ENCODE measurements at regions not wholly inside any gene's neighbourhood (a gene's known extent, or its start where the extent isn't known, plus 50 kb on each side); places are given as distances from the start of the nearest gene placed in this dataset.
"Not testable (repeated sequence)": the region's sequence is repeated elsewhere in the genome, so short reads cannot be mapped to it uniquely, and the experiment has no call there.

DNA sequence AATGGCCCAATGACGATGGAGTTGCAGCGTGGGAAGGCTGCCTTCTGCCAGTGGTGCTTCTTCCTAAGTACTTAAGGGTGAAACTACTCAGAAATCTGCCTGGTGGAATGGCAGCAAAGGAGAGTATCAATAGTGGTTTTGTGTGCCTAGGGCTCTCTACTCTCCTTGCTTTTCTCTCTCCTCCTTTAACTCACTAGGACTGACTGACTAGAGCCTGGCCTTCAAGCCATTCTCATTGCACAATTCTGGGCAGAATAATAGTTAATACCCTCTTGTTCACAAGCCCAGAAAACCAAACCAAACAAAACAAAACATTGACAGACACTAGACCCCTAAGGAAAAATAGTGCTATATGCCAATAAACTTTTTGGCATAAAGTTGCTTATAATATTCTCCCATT lies 171.2 kb upstream of the PTGFR start:
- H3K27ac ChIP-seq (ENCODE audit: low read length) = no peak overlapping the region
- no peaks in the 10 kb centered on the region for H3K4me1 ChIP-seq (ENCODE audit: control insufficient read depth, insufficient read depth, low read length)
- H3K4me3 ChIP-seq (ENCODE audit: low read length) = no peak overlapping the region
- no peaks in the 10 kb centered on the region for H3K27me3 ChIP-seq (ENCODE audit: control insufficient read depth, insufficient read depth, low read length)
- no peaks in the 10 kb centered on the region for H3K9me3 ChIP-seq (ENCODE audit: control insufficient read depth, insufficient read depth, low read length)
- H3K36me3 ChIP-seq (ENCODE audit: control insufficient read depth, insufficient read depth, low read length) = no peaks in the 10 kb centered on the region
- no peak for DNase-seq (ENCODE audit: low read depth, low spot score)
- WGBS (ENCODE audit: insufficient coverage, insufficient read length) = no CpG with 5 or more reads among the region's 2 CpGs

DNA sequence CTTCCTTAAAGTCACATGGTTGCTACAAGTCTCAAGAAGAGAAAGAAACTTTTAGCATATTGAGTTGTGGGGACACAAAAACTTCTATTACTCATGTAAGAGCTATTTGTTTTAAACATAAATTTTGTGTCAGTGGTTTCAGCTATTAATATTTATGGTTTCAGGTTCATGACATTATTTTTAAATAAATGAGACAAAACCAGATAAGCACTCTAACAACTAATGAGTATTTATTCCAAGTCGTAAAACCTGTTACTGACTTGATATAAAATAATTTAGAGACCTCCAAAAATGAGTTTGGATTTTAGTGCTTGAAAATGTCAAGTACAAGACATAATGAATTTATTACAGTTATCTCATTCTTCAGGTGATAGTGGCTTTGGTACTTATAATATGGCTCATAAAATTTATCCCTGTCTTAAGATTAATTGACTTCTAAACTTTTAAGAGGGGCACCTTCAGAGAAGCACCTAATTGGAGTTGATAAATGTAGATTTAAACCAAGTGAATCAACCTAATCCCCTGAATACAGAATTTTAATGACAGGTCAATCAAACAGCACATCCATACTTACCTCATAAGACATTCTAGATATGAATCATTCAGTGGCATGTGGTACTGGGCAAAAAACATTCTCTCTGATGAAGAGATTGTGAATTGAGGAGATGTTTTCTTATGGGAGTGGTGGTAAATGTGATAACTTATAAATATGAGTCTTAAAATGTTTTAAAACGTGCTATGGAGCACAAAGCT lies 167.7 kb upstream of the PTGFR start:
- H3K27me3 ChIP-seq (ENCODE audit: control insufficient read depth, insufficient read depth, low read length) = no peaks in the 10 kb centered on the region
- no peaks in the 10 kb centered on the region for H3K9me3 ChIP-seq (ENCODE audit: control insufficient read depth, insufficient read depth, low read length)
- no CpG with 5 or more reads among the region's 2 CpGs for WGBS (ENCODE audit: insufficient coverage, insufficient read length)
- H3K36me3 ChIP-seq (ENCODE audit: control insufficient read depth, insufficient read depth, low read length) = no peaks in the 10 kb centered on the region
- DNase-seq (ENCODE audit: low read depth, low spot score) = no peak
- no peak overlapping the region for H3K4me3 ChIP-seq (ENCODE audit: low read length)
- no peaks in the 10 kb centered on the region for H3K4me1 ChIP-seq (ENCODE audit: control insufficient read depth, insufficient read depth, low read length)
- H3K27ac ChIP-seq (ENCODE audit: low read length) = no peak overlapping the region

DNA sequence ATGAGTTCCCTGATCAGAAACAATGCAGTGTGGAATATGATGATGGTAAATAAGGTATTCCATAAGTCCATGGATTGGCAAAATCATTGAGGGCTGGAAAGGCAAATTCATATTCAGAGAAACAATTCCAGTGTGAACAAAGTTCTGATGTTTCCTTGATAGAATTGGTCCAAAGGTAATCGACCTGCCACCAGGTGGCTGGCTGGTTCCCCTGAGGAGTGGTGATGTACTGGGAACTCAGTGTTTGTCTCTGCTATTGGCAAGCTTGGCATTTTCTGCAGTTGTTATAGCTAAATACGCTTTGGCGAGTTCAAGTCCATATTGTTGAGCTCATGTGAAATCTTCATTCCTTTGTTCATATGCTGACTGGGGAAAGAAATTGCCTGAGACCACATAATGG lies 165.5 kb upstream of the PTGFR start:
- no CpG with 5 or more reads among the region's 3 CpGs for WGBS (ENCODE audit: insufficient coverage, insufficient read length)
- H3K36me3 ChIP-seq (ENCODE audit: control insufficient read depth, insufficient read depth, low read length) = no peaks in the 10 kb centered on the region
- no peak overlapping the region for H3K4me3 ChIP-seq (ENCODE audit: low read length)
- no peak for DNase-seq (ENCODE audit: low read depth, low spot score)
- H3K27me3 ChIP-seq (ENCODE audit: control insufficient read depth, insufficient read depth, low read length) = no peaks in the 10 kb centered on the region
- H3K27ac ChIP-seq (ENCODE audit: low read length) = no peak overlapping the region
- no peaks in the 10 kb centered on the region for H3K9me3 ChIP-seq (ENCODE audit: control insufficient read depth, insufficient read depth, low read length)
- H3K4me1 ChIP-seq (ENCODE audit: control insufficient read depth, insufficient read depth, low read length) = no peaks in the 10 kb centered on the region

DNA sequence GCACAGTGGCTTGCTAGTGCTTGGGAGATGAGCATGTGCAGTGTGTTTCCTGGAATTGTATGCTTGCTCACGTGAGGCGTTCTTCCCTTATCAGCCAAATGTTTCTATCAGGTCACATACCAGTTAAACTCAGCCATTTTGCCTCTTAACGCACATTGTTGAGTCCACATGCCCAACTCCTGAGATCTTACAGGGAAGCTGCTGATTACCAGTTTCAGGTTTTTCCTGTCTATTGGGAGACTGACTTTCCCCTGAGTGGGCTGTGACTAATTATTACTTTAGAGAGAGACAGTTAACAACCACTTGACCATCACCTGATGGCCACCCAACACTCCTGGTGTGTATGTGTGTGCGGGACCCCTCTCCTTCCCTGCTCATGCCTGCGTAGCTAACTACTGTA lies 161.3 kb upstream of the PTGFR start:
- no peak overlapping the region for H3K4me3 ChIP-seq (ENCODE audit: low read length)
- DNase-seq (ENCODE audit: low read depth, low spot score) = no peak
- H3K9me3 ChIP-seq (ENCODE audit: control insufficient read depth, insufficient read depth, low read length) = no peaks in the 10 kb centered on the region
- H3K27me3 ChIP-seq (ENCODE audit: control insufficient read depth, insufficient read depth, low read length) = no peaks in the 10 kb centered on the region
- H3K4me1 ChIP-seq (ENCODE audit: control insufficient read depth, insufficient read depth, low read length) = no peaks in the 10 kb centered on the region
- no peak overlapping the region for H3K27ac ChIP-seq (ENCODE audit: low read length)
- WGBS (ENCODE audit: insufficient coverage, insufficient read length) = no CpG with 5 or more reads among the region's 5 CpGs
- no peaks in the 10 kb centered on the region for H3K36me3 ChIP-seq (ENCODE audit: control insufficient read depth, insufficient read depth, low read length)

DNA sequence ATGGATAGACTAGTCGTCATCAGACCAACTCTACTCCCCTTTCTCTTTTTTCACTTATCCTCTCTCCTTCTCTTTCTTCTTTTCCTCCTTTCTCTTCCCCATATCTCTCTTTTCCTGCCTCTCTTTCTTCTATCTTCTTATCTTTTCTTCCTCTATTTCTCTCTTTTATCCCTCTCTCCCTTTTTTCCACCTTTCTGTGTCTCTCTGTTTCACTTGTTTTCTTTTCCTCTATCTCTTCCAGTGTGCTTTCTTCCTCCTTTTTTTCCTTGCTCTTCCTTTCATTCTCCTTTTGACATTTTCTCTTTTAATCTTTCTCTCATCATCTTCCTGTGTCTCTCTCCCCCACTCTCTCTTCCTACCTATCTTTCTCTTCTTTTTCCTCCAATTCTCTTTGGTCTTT lies 159.0 kb upstream of the PTGFR start:
- H3K4me1 ChIP-seq (ENCODE audit: control insufficient read depth, insufficient read depth, low read length) = no peaks in the 10 kb centered on the region
- WGBS (ENCODE audit: insufficient coverage, insufficient read length) = no CpG with 5 or more reads among the region's 1 CpG
- no peaks in the 10 kb centered on the region for H3K9me3 ChIP-seq (ENCODE audit: control insufficient read depth, insufficient read depth, low read length)
- DNase-seq (ENCODE audit: low read depth, low spot score) = no peak
- no peaks in the 10 kb centered on the region for H3K36me3 ChIP-seq (ENCODE audit: control insufficient read depth, insufficient read depth, low read length)
- H3K4me3 ChIP-seq (ENCODE audit: low read length) = no peak overlapping the region
- no peaks in the 10 kb centered on the region for H3K27me3 ChIP-seq (ENCODE audit: control insufficient read depth, insufficient read depth, low read length)
- no peak overlapping the region for H3K27ac ChIP-seq (ENCODE audit: low read length)

DNA sequence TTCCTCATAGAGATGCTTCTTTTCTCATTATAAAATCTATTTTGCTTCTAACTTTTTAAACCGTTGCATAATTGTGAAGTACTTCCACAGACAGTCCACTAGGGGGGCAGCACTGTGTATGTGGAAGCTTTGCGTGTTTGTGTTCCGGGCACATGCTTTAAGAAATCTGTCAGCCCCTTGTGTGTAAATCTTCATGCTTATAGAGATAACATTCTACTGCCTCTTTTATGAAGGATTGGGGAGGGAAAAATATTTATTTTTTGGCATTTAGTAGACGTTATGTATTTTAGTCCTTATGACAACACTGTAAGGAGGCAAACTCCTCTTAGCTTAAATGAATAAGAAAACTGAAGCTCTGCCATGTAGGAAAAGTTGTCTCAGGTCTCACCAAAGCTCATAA lies 157.3 kb upstream of the PTGFR start:
- no peak overlapping the region for H3K4me3 ChIP-seq (ENCODE audit: low read length)
- no peaks in the 10 kb centered on the region for H3K27me3 ChIP-seq (ENCODE audit: control insufficient read depth, insufficient read depth, low read length)
- H3K4me1 ChIP-seq (ENCODE audit: control insufficient read depth, insufficient read depth, low read length) = no peaks in the 10 kb centered on the region
- H3K36me3 ChIP-seq (ENCODE audit: control insufficient read depth, insufficient read depth, low read length) = no peaks in the 10 kb centered on the region
- H3K9me3 ChIP-seq (ENCODE audit: control insufficient read depth, insufficient read depth, low read length) = no peaks in the 10 kb centered on the region
- no peak overlapping the region for H3K27ac ChIP-seq (ENCODE audit: low read length)
- DNase-seq (ENCODE audit: low read depth, low spot score) = peak; percentile 5
- no CpG with 5 or more reads among the region's 4 CpGs for WGBS (ENCODE audit: insufficient coverage, insufficient read length)

DNA sequence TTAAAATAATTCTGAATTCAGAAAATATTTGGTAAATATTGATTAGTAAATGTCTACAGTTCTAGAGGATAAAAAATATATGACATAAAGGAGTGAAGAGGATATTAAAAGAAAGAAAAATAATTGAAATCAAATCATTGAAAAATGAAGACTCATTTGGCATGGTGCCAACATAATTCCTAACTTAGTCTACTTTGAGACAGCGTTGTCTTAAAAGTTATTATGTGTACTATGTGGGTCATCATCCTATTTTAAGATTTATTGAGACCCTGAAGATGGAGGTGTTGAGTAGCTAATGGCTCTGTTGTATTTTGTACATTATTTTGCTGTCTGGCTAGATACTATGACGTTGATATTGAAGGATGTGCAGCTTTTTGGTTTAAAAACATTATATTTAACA lies 156.7 kb upstream of the PTGFR start:
- DNase-seq (ENCODE audit: low read depth, low spot score) = no peak
- Histone ChIP-seq H3K4me1 (ENCODE audit: control insufficient read depth, insufficient read depth, low read length) (no peaks in the 10 kb centered on the region), H3K36me3 (ENCODE audit: control insufficient read depth, insufficient read depth, low read length) (no peaks in the 10 kb centered on the region), H3K4me3 (ENCODE audit: low read length) (no peak overlapping the region), H3K27me3 (ENCODE audit: control insufficient read depth, insufficient read depth, low read length) (no peaks in the 10 kb centered on the region), H3K9me3 (ENCODE audit: control insufficient read depth, insufficient read depth, low read length) (no peaks in the 10 kb centered on the region), H3K27ac (ENCODE audit: low read length) (no peak overlapping the region)
- no CpG with 5 or more reads among the region's 2 CpGs for WGBS (ENCODE audit: insufficient coverage, insufficient read length)

DNA sequence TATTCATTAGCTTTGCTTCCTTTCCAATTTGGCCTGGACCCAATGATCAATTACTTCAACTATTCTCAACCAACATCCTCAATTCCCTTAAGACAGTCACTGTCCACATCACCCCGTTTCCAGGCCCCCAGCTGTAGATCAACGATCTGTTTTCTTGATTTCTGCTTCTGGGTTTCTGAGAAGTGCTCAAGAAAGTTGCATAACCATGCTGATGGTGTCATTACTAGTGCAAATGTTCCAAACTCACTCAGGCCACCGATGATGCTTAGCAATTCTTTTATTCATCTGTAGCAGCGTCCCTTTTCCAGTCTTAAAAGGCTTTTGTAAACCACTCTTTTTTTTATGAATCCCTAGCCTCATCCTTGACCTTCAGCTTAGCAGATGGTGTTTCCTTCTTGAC lies 155.8 kb upstream of the PTGFR start:
- Histone ChIP-seq H3K36me3 (ENCODE audit: control insufficient read depth, insufficient read depth, low read length) (no peaks in the 10 kb centered on the region), H3K27ac (ENCODE audit: low read length) (no peak overlapping the region), H3K4me3 (ENCODE audit: low read length) (no peak overlapping the region), H3K27me3 (ENCODE audit: control insufficient read depth, insufficient read depth, low read length) (no peaks in the 10 kb centered on the region), H3K9me3 (ENCODE audit: control insufficient read depth, insufficient read depth, low read length) (no peaks in the 10 kb centered on the region), H3K4me1 (ENCODE audit: control insufficient read depth, insufficient read depth, low read length) (no peaks in the 10 kb centered on the region)
- no CpG with 5 or more reads among the region's 4 CpGs for WGBS (ENCODE audit: insufficient coverage, insufficient read length)
- DNase-seq (ENCODE audit: low read depth, low spot score) = no peak

DNA sequence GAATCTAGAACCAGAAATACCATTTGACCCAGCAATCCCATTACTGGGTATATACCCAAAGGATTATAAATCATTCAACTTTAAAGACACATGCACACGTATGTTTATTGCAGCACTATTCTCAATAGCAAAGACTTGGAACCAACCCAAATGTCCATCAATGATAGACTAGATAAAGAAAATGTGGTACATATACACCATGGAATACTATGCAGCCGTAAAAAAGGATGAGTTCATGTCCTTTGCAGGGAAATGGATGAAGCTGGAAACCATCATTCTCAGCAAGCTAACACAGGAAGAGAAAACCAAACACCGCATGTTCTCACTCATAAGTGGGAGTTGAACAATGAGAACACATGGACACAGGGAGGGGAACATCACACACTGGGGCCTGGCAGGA lies 154.0 kb upstream of the PTGFR start:
- not testable (repeated sequence) for H3K27ac ChIP-seq (ENCODE audit: low read length); H3K27me3 ChIP-seq (ENCODE audit: control insufficient read depth, insufficient read depth, low read length); H3K36me3 ChIP-seq (ENCODE audit: control insufficient read depth, insufficient read depth, low read length); H3K4me3 ChIP-seq (ENCODE audit: low read length); DNase-seq (ENCODE audit: low read depth, low spot score); H3K4me1 ChIP-seq (ENCODE audit: control insufficient read depth, insufficient read depth, low read length); H3K9me3 ChIP-seq (ENCODE audit: control insufficient read depth, insufficient read depth, low read length)
- no CpG with 5 or more reads among the region's 3 CpGs for WGBS (ENCODE audit: insufficient coverage, insufficient read length)

DNA sequence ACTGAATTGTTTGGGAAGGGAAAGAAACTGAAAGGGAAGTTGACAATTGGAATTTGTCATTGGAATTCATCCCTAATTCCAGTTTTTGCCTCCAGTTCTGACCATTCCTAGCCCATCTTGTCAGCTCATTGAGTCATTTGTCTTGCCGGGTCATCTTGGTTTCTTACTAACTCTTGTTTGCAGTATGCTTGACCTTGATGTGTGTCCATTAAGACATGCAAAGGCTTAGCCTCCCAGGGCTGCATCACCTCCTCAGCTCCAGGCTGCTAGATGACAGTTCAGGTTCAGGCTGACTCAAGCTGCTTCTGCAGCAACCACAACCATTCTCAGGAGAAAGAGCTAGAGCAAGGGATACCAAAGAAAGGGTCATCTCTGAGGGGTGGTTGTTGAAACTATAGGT lies 151.3 kb upstream of the PTGFR start:
- no peak overlapping the region for H3K27ac ChIP-seq (ENCODE audit: low read length)
- DNase-seq (ENCODE audit: low read depth, low spot score) = no peak

DNA sequence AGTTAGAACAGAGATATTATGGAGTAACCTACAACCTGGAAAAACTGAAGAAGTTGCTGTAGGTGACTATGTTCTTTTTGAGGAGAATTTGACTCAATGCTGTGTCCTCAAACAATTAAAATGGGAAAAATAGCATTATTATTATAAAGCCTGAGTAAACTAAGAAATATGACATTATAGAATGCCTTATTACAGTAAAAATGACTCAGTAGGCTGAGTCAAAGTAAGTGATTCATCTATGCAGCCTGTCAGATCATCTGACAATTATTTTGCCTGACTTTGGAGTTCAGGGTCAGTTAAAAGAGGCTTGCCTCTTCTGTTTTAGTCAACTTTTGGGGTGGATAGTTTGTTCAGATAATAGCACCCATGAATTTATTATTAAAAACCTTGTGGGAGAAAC lies 150.8 kb upstream of the PTGFR start:
- H3K4me3 ChIP-seq (ENCODE audit: low read length) = no peak overlapping the region
- no peaks in the 10 kb centered on the region for H3K9me3 ChIP-seq (ENCODE audit: control insufficient read depth, insufficient read depth, low read length)
- no peaks in the 10 kb centered on the region for H3K36me3 ChIP-seq (ENCODE audit: control insufficient read depth, insufficient read depth, low read length)
- no peak for DNase-seq (ENCODE audit: low read depth, low spot score)
- H3K4me1 ChIP-seq (ENCODE audit: control insufficient read depth, insufficient read depth, low read length) = no peaks in the 10 kb centered on the region
- no peak overlapping the region for H3K27ac ChIP-seq (ENCODE audit: low read length)
- no peaks in the 10 kb centered on the region for H3K27me3 ChIP-seq (ENCODE audit: control insufficient read depth, insufficient read depth, low read length)

More for the DNA sequence above, 151.3 kb upstream of the PTGFR start:
- no peak overlapping the region for H3K4me3 ChIP-seq (ENCODE audit: low read length)
- H3K4me1 ChIP-seq (ENCODE audit: control insufficient read depth, insufficient read depth, low read length) = no peaks in the 10 kb centered on the region
- no CpG with 5 or more reads among the region's 1 CpG for WGBS (ENCODE audit: insufficient coverage, insufficient read length)
- H3K9me3 ChIP-seq (ENCODE audit: control insufficient read depth, insufficient read depth, low read length) = no peaks in the 10 kb centered on the region
- no peaks in the 10 kb centered on the region for H3K27me3 ChIP-seq (ENCODE audit: control insufficient read depth, insufficient read depth, low read length)
- no peaks in the 10 kb centered on the region for H3K36me3 ChIP-seq (ENCODE audit: control insufficient read depth, insufficient read depth, low read length)

Data from iPS DF 6.9 (cell line).